Lower leg skin (tissue), 4 donors: ENCODE measurements at regions not wholly inside any gene's neighbourhood (a gene's known extent, or its start where the extent isn't known, plus 50 kb on each side); places are given as distances from the start of the nearest gene placed in this dataset.
"Not testable (repeated sequence)": the region's sequence is repeated elsewhere in the genome, so short reads cannot be mapped to it uniquely, and the experiment has no call there.

ENCODE experiments used
- DNase-seq, 2 donors: peaks; one replicate each; pipeline ENCODE4 v3.0.0-alpha.2; 2019; ENCODE audit warnings: low spot score in 2 of 2
- H3K4me3 ChIP-seq: fragments of 200-600 bp; sonication (generic); 2 replicates; pipeline ENCODE4 v1.5.1; 2017; ENCODE audit warnings: mild to moderate bottlenecking, low read depth; ENCODE audit not compliant: poor library complexity, severe bottlenecking
- POLR2A ChIP-seq, 2 donors: fragments of 450-650 bp; IDR thresholded peaks; one replicate each; pipeline ENCODE4 v1.6.1; 2016 to 2017; ENCODE audit warnings: antibody characterized with exemption in 2 of 2, mild to moderate bottlenecking in 1 of 2, moderate library complexity in 1 of 2
- WGBS, 2 donors: methylation state at CpG; one replicate each; pipeline ENCODE4 v1.1.5; 2018; 5-methylcytosine and 5-hydroxymethylcytosine counted together
- intact Hi-C: fragments of 100-400 bp; cut with DNase I; formaldehyde crosslinking; loops from one replicate; pipeline ENCODE4 v1.15.0; 2023; ENCODE audit warnings: low total_unique reads
- TF ChIP-seq, protein P1 (sequence below), 3 donors: fragments of 450-650 bp; IDR thresholded peaks; one replicate each; pipeline ENCODE4 v1.5.1; 2016; ENCODE audit warnings: antibody characterized with exemption in 3 of 3, mild to moderate bottlenecking in 3 of 3, moderate library complexity in 2 of 3

DNA sequence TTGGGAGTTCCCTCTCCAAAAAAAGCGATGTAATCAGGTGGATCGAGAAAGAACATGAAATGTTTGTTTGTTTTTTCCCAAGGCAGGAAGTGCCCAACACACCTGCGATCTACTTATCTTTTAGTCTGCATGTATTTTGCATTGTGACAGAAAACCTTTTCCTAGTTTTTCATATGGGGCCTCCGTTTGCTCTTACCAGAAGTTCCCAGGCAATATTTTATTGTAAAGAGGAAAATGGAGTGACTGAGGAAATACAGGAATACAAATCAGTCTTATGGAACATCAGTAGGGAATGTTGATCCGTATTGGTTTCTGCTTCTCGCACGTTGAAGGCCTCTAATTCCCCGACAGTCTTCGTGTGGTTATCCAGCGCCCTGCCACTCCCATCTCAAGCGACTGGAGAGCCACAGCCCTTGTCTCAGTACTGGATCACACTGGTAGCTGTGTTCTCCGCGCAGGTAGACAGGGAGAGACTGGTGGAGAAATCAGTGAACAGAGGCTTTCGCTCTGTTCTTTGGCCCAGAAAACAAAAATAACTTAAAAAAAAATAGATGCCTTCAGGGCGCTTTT is 107.4 kb downstream of the TRIM27 start:
- intact Hi-C loops, result no loop called here
- TF ChIP-seq, protein P1, sequence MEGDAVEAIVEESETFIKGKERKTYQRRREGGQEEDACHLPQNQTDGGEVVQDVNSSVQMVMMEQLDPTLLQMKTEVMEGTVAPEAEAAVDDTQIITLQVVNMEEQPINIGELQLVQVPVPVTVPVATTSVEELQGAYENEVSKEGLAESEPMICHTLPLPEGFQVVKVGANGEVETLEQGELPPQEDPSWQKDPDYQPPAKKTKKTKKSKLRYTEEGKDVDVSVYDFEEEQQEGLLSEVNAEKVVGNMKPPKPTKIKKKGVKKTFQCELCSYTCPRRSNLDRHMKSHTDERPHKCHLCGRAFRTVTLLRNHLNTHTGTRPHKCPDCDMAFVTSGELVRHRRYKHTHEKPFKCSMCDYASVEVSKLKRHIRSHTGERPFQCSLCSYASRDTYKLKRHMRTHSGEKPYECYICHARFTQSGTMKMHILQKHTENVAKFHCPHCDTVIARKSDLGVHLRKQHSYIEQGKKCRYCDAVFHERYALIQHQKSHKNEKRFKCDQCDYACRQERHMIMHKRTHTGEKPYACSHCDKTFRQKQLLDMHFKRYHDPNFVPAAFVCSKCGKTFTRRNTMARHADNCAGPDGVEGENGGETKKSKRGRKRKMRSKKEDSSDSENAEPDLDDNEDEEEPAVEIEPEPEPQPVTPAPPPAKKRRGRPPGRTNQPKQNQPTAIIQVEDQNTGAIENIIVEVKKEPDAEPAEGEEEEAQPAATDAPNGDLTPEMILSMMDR (IDR thresholded peaks at IDR 0.05), result no peak
- TF ChIP-seq POLR2A (IDR thresholded peaks at IDR 0.05), result no peak
- no peak overlapping the region for H3K4me3 ChIP-seq
- DNase-seq, result no peak
- 8% methylated on average over 15 of the region's 15 CpGs for WGBS, 2 donors

DNA sequence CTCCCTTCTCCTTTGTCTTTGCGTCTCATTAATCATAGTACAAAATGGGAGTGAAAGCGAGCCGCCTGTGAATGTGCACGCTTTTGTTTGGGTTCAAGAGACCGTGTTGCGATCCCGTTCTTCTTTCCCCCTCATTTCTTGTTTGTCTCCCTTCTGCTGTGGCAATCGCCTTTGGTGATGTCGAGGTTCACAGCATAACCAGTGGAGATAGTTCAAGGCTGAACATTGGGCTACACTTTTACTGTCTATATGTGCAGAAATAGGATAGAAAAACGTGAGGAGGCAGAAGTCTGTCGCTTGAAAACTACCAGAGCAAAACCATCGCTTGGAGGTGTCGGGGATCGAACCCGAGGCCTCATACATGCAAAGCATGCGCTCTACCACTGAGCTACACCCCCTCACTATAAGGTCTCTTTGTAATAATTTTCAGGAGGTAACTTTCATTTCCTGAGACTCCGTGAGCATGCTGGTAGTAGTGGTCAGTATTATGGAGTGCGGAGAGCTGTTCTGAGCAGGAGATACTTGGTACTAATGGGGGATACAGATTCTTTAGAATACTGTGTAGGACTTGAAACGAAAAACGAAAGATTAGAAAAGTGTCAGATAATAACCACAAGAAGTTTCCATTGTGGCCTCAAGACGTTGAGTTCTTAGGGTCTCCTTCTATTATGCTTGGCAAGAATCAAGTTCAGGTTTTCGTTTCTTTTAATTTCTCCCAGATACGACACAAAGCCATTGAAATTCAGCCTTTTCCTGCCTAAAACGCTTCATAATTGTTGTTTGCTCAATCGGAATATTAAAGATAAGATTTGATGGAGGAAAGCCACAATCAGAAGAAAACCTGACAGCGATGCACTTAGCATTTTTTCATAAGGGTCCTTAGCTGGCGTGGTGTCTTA is 106.6 kb downstream of the TRIM27 start:
- WGBS, 2 donors, result 4% methylated on average over 27 of the region's 27 CpGs
- TF ChIP-seq, protein P1 (IDR thresholded peaks at IDR 0.05), result no peak
- no peak for TF ChIP-seq POLR2A (IDR thresholded peaks at IDR 0.05)
- no peak overlapping the region for H3K4me3 ChIP-seq
- no peak for DNase-seq
- intact Hi-C loops, result no loop called here

DNA sequence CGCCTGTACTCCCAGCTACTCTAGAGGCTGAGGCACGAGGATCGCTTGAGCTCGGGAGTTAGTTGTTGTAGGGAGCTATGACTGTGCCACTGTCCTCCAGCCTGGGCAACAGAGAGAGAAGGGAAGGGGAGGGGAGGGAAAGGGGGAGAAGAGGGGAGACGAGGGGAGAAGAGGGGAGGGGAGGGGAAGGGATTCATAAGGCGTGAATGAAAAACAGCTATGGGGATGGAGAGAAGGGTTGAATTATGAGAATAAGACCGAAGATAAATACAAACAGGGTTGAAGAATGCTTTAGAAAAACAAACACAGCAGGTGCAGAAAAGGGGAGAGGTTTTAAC is 106.0 kb downstream of the TRIM27 start:
- no peak for DNase-seq
- no peak overlapping the region for H3K4me3 ChIP-seq
- TF ChIP-seq, protein P1 (IDR thresholded peaks at IDR 0.05), result no peak
- no peak for TF ChIP-seq POLR2A (IDR thresholded peaks at IDR 0.05)
- WGBS, 2 donors, result 9 to 10% methylated on average over 7 of the region's 7 CpGs
- intact Hi-C loops, result no loop called here

DNA sequence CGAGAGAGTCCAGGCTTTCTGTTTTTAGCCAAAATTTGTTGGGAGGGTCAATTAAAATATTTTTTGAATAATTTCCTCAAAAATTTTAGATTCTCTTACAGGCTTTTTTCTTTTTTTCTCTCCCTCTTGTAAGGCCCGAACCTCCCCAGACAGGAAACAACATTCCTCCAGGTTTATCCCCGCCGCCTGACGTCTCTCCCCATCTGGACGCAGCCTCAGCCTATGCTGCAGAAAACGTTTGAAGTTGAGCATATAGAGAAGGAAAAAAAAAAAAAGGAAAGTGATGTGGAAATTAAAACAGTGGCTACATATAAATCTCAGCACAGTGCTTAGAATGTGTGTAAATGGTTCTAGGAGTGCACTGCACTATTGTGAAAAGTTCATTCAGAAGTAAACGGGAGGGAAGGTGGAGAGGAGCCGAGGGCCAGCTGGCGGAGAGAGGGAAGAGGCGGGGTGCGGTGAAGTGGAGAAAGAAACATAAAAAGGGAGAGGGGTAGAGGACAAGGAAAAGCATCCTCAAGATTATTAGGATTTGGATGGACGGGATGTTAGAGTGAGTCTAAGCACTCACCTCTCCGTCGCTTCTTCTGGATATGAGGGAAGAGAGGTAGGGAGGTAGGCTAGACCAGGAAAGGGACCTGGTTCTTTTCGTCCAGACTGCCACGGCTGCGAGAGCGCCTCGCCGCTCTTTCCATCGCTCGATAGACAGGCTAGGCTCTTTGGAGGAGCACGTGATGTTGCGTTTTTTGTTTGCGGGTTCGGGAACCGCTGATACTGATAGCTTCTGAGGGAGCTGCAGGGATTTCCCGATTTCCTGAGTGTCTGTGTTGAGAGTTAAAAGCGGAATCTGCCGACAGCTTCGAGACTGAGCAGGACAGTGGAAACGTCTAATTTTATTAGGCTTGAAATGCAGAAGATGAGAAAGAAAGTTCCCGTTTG is 98.7 kb downstream of the TRIM27 start:
- DNase-seq, result no peak
- H3K4me3 ChIP-seq, result no peak overlapping the region
- intact Hi-C loops, result no loop called here
- WGBS, 2 donors, result 3 to 7% methylated on average over 34 of the region's 34 CpGs
- TF ChIP-seq, protein P1 (IDR thresholded peaks at IDR 0.05), result no peak
- no peak for TF ChIP-seq POLR2A (IDR thresholded peaks at IDR 0.05)

DNA sequence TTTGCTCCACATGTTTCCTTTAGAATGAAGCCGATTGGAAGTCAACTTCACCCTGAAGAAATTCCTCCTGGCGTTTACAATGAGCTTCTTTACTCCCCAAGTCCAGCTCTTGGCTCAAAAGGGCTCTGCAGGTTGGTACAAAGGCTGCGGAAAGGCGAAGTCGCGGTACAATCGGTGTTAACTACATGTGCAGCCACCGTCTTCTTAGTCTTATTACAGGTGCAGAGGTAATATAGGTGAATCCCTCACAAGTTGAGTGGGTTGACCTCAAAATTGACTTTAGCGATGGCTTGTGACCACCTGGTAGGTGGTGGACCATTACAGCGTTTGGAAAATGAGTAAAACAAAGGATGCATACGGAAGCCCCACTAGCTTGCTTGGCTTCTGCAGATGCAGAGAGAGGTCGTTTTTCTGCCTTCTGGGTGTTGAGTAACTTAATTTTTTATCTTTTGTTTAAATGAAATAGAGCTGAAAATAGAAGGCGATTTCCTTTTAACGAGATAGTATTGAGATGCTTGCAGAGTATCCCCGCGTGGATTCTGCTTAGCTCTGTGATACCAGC is 98.0 kb downstream of the TRIM27 start:
- TF ChIP-seq, protein P1 (IDR thresholded peaks at IDR 0.05), result no peak
- TF ChIP-seq POLR2A (IDR thresholded peaks at IDR 0.05), result no peak
- intact Hi-C loops, result no loop called here
- no peak for DNase-seq
- 9 to 14% methylated on average over 16 of the region's 16 CpGs for WGBS, 2 donors
- no peak overlapping the region for H3K4me3 ChIP-seq

DNA sequence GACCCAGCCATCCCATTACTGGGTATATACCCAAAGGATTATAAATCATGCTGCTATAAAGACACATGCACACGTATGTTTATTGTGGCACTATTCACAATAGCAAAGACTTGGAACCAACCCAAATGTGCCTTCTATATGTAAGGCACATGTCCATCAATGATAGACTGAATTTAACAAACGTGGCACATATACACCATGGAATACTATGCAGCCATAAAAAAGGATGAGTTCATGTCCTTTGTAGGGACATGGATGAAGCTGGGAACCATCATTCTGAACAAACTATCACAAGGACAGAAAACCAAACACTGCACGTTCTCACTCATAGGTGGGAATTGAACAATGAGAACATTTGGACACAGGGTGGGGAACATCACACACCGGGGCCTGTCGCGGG is 92.1 kb downstream of the TRIM27 start:
- intact Hi-C loops, DNase-seq, H3K4me3 ChIP-seq: not testable (repeated sequence)
- 82 to 89% methylated on average over 6 of the region's 6 CpGs for WGBS, 2 donors

DNA sequence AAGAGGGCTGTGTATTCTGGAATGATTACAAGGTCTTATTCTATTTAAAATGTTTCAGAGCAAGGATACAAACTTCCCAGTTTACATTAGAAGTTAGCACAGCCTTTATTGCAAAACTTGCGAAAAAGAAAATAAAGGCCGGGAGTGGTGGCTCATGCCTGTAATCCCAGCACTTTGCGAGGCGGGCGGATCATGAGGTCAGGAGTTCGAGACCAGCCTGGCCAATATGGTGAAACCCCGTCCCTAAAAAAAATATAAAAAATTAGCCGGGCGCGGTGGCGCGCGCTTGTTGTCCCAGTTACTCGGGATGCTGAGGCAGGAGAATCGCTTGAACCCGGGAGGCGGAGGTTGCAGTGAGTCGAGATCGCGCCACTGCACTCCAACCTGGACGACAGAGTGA is 87.1 kb downstream of the TRIM27 start:
- not testable (repeated sequence) for H3K4me3 ChIP-seq, DNase-seq
- WGBS, 2 donors, result 35 to 36% methylated on average over 21 of the region's 21 CpGs
- intact Hi-C loops, result loop anchor here (5.0 kb wide), 1 partner anchor 181 kb away; no protein-coding TSS in a partner anchor
